CD1c-positive myeloid dendritic cell (primary cell): ENCODE measurements at regions not wholly inside any gene's neighbourhood (a gene's known extent, or its start where the extent isn't known, plus 50 kb on each side); places are given as distances from the start of the nearest gene placed in this dataset.
A peak's percentile ranks its signal among the peaks of the same experiment; 100 is the strongest.

Experiments used
- DNase-seq: peaks from one replicate; pipeline ENCODE4 v3.0.0-alpha.2; 2016; ENCODE audit errors: extremely low spot score

- DNase-seq: peak; percentile 35
Observed at GRCh38 chr12:100675432-100675831, 101.9 kb downstream of the GAS2L3 start.

- DNase-seq: no peak
Observed at GRCh38 chr12:100681074-100681473, 107.6 kb downstream of the GAS2L3 start.

GRCh38 chr12:100682178-100682577 lies 108.7 kb downstream of the GAS2L3 start:
- no peak for DNase-seq

- DNase-seq: no peak
Observed at GRCh38 chr12:100687686-100688085, 106.9 kb upstream of the ANO4 start.

- no peak for DNase-seq
Observed at GRCh38 chr12:100688451-100688864, 106.1 kb upstream of the ANO4 start.

GRCh38 chr12:100692502-100692901 lies 102.1 kb upstream of the ANO4 start:
- DNase-seq: no peak

- DNase-seq: no peak
Observed at GRCh38 chr12:100698518-100698917, 96.1 kb upstream of the ANO4 start.

- peak; percentile 23 for DNase-seq
Observed at GRCh38 chr12:100699209-100699608, 95.4 kb upstream of the ANO4 start.

GRCh38 chr12:100703337-100703736 lies 91.2 kb upstream of the ANO4 start:
- DNase-seq: no peak

- DNase-seq: no peak
Observed at GRCh38 chr12:100703868-100704267, 90.7 kb upstream of the ANO4 start.

GRCh38 chr12:100706033-100706432 lies 88.5 kb upstream of the ANO4 start:
- no peak for DNase-seq

GRCh38 chr12:100708591-100708990 lies 86.0 kb upstream of the ANO4 start:
- DNase-seq: no peak

GRCh38 chr12:100715976-100716944 lies 78.3 kb upstream of the ANO4 start:
- no peak for DNase-seq

GRCh38 chr12:100716945-100717732 lies 77.4 kb upstream of the ANO4 start:
- no peak for DNase-seq

GRCh38 chr12:100717733-100718067 lies 76.9 kb upstream of the ANO4 start:
- no peak for DNase-seq

GRCh38 chr12:100718187-100718586 lies 76.4 kb upstream of the ANO4 start:
- DNase-seq: no peak

GRCh38 chr12:100720016-100720654 lies 74.4 kb upstream of the ANO4 start:
- DNase-seq: no peak

GRCh38 chr12:100721169-100721568 lies 73.4 kb upstream of the ANO4 start:
- no peak for DNase-seq

GRCh38 chr12:100724071-100724470 lies 70.5 kb upstream of the ANO4 start:
- no peak for DNase-seq

GRCh38 chr12:100733817-100734593 lies 60.6 kb upstream of the ANO4 start:
- no peak for DNase-seq

- no peak for DNase-seq
Observed at GRCh38 chr12:100737168-100737567, 57.4 kb upstream of the ANO4 start.

GRCh38 chr12:100738086-100738485 lies 56.5 kb upstream of the ANO4 start:
- DNase-seq: no peak
